ENCODE measurements at regions not wholly inside any gene's neighbourhood (a gene's known extent, or its start where the extent isn't known, plus 50 kb on each side); places are given as distances from the start of the nearest gene placed in this dataset.

- 85 to 90% methylated on average over 4 of the region's 4 CpGs for WGBS, 2 donors
- H3K4me3 ChIP-seq: no peak overlapping the region
- ATAC-seq (ENCODE audit: insufficient read depth, low FRiP score): no peak
Observed at GRCh38 chr21:15182731-15183130, 117.9 kb upstream of the NRIP1 start.

GRCh38 chr21:15183813-15184257 lies 119.0 kb upstream of the NRIP1 start:
- 79 to 87% methylated on average over 5 of the region's 5 CpGs for WGBS, 2 donors
- no peaks in the 10 kb centered on the region for H3K27me3 ChIP-seq (ENCODE audit: control insufficient read depth in 3 of 3, insufficient read depth in 3 of 3, low read length in 2 of 3)
- no peak overlapping the region for H3K9ac ChIP-seq (ENCODE audit: insufficient read depth in 1 of 2, low read length in 2 of 2)
- no peaks in the 10 kb centered on the region for H3K36me3 ChIP-seq (ENCODE audit: control insufficient read depth in 4 of 4, insufficient read depth in 4 of 4, low read length in 4 of 4)
- H3K27ac ChIP-seq (ENCODE audit: low read depth in 1 of 2, low read length in 1 of 2): no peak overlapping the region
- H3K9me3 ChIP-seq (ENCODE audit: control insufficient read depth in 4 of 4, insufficient read depth in 3 of 4, low read length in 3 of 4): no peaks in the 10 kb centered on the region
- no peaks in the 10 kb centered on the region for H3K4me1 ChIP-seq (ENCODE audit: control insufficient read depth in 5 of 5, insufficient read depth in 5 of 5, low read length in 5 of 5)
- DNase-seq (no peak), ATAC-seq (ENCODE audit: insufficient read depth, low FRiP score) (no peak)
- TF ChIP-seq CTCF (IDR thresholded peaks at IDR 0.05; ENCODE audit: control extremely low read depth, extremely low read depth): no peak
- no peak overlapping the region for H3K4me3 ChIP-seq

More at GRCh38 chr21:15182731-15183130, 117.9 kb upstream of the NRIP1 start:
- Histone ChIP-seq H3K4me1 (ENCODE audit: control insufficient read depth in 5 of 5, insufficient read depth in 5 of 5, low read length in 5 of 5) (no peaks in the 10 kb centered on the region), H3K9me3 (ENCODE audit: control insufficient read depth in 4 of 4, insufficient read depth in 3 of 4, low read length in 3 of 4) (no peaks in the 10 kb centered on the region), H3K27ac (ENCODE audit: low read depth in 1 of 2, low read length in 1 of 2) (no peak overlapping the region), H3K9ac (ENCODE audit: insufficient read depth in 1 of 2, low read length in 2 of 2) (no peak overlapping the region), H3K36me3 (ENCODE audit: control insufficient read depth in 4 of 4, insufficient read depth in 4 of 4, low read length in 4 of 4) (no peaks in the 10 kb centered on the region), H3K27me3 (ENCODE audit: control insufficient read depth in 3 of 3, insufficient read depth in 3 of 3, low read length in 2 of 3) (no peaks in the 10 kb centered on the region)
- TF ChIP-seq CTCF (IDR thresholded peaks at IDR 0.05; ENCODE audit: control extremely low read depth, extremely low read depth): no peak
- DNase-seq: no peak

GRCh38 chr21:15190412-15190811 lies 125.6 kb upstream of the NRIP1 start:
- H3K36me3 ChIP-seq (ENCODE audit: control insufficient read depth in 4 of 4, insufficient read depth in 4 of 4, low read length in 4 of 4): no peaks in the 10 kb centered on the region
- no peaks in the 10 kb centered on the region for H3K27me3 ChIP-seq (ENCODE audit: control insufficient read depth in 3 of 3, insufficient read depth in 3 of 3, low read length in 2 of 3)
- no peak for TF ChIP-seq CTCF (IDR thresholded peaks at IDR 0.05; ENCODE audit: control extremely low read depth, extremely low read depth)
- no peak overlapping the region for H3K4me3 ChIP-seq
- H3K9ac ChIP-seq (ENCODE audit: insufficient read depth in 1 of 2, low read length in 2 of 2): no peak overlapping the region
- 86 to 93% methylated on average over 3 of the region's 3 CpGs for WGBS, 2 donors
- no peak overlapping the region for H3K27ac ChIP-seq (ENCODE audit: low read depth in 1 of 2, low read length in 1 of 2)
- no peak for DNase-seq
- H3K4me1 ChIP-seq (ENCODE audit: control insufficient read depth in 5 of 5, insufficient read depth in 5 of 5, low read length in 5 of 5): no peaks in the 10 kb centered on the region
- H3K9me3 ChIP-seq (ENCODE audit: control insufficient read depth in 4 of 4, insufficient read depth in 3 of 4, low read length in 3 of 4): no peaks in the 10 kb centered on the region
- ATAC-seq (ENCODE audit: insufficient read depth, low FRiP score): no peak

DNA sequence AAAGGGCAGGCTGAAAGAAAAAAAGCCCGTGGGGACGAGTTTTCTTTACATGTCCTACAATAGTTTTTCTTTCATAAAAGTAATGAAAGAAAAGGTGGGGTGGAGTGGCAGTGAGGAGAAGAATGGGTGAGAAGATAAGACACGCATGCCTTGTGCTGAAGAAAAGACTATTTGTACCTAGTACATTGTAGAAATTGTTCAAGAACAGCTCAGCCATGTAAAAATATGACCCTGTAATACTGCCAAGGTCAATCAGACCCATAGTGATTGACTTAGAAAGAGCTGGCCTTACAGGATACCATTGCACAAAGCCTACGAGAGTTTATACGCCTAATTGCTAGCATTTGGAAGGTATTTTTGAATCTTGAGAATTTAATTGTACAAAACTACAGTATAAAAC lies 126.0 kb upstream of the NRIP1 start:
- ATAC-seq (ENCODE audit: insufficient read depth, low FRiP score): no peak

More for the DNA sequence above, 126.0 kb upstream of the NRIP1 start:
- Histone ChIP-seq H3K9ac (ENCODE audit: insufficient read depth in 1 of 2, low read length in 2 of 2) (no peak overlapping the region), H3K36me3 (ENCODE audit: control insufficient read depth in 4 of 4, insufficient read depth in 4 of 4, low read length in 4 of 4) (no peaks in the 10 kb centered on the region), H3K4me1 (ENCODE audit: control insufficient read depth in 5 of 5, insufficient read depth in 5 of 5, low read length in 5 of 5) (no peaks in the 10 kb centered on the region), H3K27me3 (ENCODE audit: control insufficient read depth in 3 of 3, insufficient read depth in 3 of 3, low read length in 2 of 3) (no peaks in the 10 kb centered on the region), H3K27ac (ENCODE audit: low read depth in 1 of 2, low read length in 1 of 2) (no peak overlapping the region), H3K9me3 (ENCODE audit: control insufficient read depth in 4 of 4, insufficient read depth in 3 of 4, low read length in 3 of 4) (no peaks in the 10 kb centered on the region), H3K4me3 (no peak overlapping the region)
- DNase-seq: no peak
- no peak for TF ChIP-seq CTCF (IDR thresholded peaks at IDR 0.05; ENCODE audit: control extremely low read depth, extremely low read depth)
- 84 to 92% methylated on average over 5 of the region's 5 CpGs for WGBS, 2 donors

Measured in lung (tissue), 11 donors.